Lower leg skin (tissue), 3 donors: ENCODE measurements at regions not wholly inside any gene's neighbourhood (a gene's known extent, or its start where the extent isn't known, plus 50 kb on each side); places are given as distances from the start of the nearest gene placed in this dataset.

Experiments used
- POLR2A ChIP-seq, 2 donors: fragments of 450-650 bp; IDR thresholded peaks; one replicate each; pipeline ENCODE4 v1.6.1; 2016 to 2017; ENCODE audit warnings: antibody characterized with exemption in 2 of 2, mild to moderate bottlenecking in 1 of 2, moderate library complexity in 1 of 2
- TF ChIP-seq, protein P1 (sequence below), 3 donors: fragments of 450-650 bp; IDR thresholded peaks; one replicate each; pipeline ENCODE4 v1.5.1; 2016; ENCODE audit warnings: antibody characterized with exemption in 3 of 3, mild to moderate bottlenecking in 3 of 3, moderate library complexity in 2 of 3

DNA sequence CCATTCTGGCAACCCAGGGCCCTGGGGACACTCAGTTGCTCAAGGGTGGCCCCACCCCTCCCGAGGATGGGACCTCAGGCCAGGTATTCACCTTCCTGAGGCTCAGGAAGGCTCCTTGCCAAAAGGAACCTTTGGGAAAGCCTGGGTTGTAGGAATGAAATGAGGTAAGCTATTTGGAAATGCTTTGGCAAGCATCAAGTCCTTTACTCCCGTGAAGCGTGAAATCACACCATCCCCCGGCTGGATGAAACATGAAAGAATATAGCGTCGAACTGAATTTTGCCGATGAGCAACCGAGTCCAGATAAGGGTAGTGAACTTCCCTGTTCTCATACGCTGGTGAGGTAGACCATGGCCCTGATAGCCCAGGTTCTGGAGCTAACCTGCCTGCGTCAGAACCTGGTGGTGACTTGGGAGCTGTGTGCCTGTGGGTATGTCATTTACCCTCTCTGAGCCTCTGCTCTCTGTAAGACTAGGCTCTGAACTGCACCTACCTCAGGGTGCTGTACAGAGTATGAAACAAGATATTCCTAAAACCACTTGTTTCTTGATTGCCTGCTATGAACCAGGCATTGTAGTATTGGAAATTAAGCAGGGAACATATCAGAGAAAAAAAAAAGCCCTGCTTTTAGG lies 105.3 kb upstream of the BOD1 start:
- TF ChIP-seq, protein P1, sequence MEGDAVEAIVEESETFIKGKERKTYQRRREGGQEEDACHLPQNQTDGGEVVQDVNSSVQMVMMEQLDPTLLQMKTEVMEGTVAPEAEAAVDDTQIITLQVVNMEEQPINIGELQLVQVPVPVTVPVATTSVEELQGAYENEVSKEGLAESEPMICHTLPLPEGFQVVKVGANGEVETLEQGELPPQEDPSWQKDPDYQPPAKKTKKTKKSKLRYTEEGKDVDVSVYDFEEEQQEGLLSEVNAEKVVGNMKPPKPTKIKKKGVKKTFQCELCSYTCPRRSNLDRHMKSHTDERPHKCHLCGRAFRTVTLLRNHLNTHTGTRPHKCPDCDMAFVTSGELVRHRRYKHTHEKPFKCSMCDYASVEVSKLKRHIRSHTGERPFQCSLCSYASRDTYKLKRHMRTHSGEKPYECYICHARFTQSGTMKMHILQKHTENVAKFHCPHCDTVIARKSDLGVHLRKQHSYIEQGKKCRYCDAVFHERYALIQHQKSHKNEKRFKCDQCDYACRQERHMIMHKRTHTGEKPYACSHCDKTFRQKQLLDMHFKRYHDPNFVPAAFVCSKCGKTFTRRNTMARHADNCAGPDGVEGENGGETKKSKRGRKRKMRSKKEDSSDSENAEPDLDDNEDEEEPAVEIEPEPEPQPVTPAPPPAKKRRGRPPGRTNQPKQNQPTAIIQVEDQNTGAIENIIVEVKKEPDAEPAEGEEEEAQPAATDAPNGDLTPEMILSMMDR (IDR thresholded peaks at IDR 0.05), result no peak
- no peak for TF ChIP-seq POLR2A (IDR thresholded peaks at IDR 0.05)
